IMR-90 (cell line): ENCODE measurements at regions not wholly inside any gene's neighbourhood (a gene's known extent, or its start where the extent isn't known, plus 50 kb on each side); places are given as distances from the start of the nearest gene placed in this dataset.

Experiments
- ATAC-seq: fragments of 200-7000 bp; cut with Tn5 transposase; 2 replicates; pipeline ENCODE4 v1.9.1; 2020; ENCODE audit warnings: low read depth, mild to moderate bottlenecking, moderate library complexity
- BruUV-seq: library from RNA; stranded (reverse); fragments of 400-500 nt; replicated peaks from 2 replicates; lab custom pipeline; 2021; lab: Mats Ljungman, UMichigan
- CTCF ChIA-PET: fragments of 300-600 bp; formaldehyde crosslinking; extraction: SDS; loops from one replicate; lab custom pipeline; 2021; ENCODE audit warnings: antibody characterized with exemption; lab: Yijun Ruan, JAX
- POLR2A ChIA-PET: fragments of 300-600 bp; sonication (Branson Sonifier 250); formaldehyde crosslinking; loops from one replicate; lab custom pipeline; 2022; ENCODE audit warnings: antibody characterized with exemption; ENCODE audit not compliant: unreplicated experiment; lab: Charles Lee
- DNase-seq: peaks from one replicate; pipeline ENCODE4 v3.0.0; 2013
- H2AFZ ChIP-seq: replicated peaks from 2 replicates; pipeline ENCODE3; 2013; ENCODE audit warnings: low read length, mild to moderate bottlenecking; ENCODE audit not compliant: poor library complexity
- H2AK5ac ChIP-seq: 2 replicates; pipeline ENCODE4 v1.6.1; 2013; ENCODE audit warnings: low read depth, low read length, inconsistent platforms
- H2AK9ac ChIP-seq: replicated peaks from 2 replicates; pipeline ENCODE3; 2013; ENCODE audit warnings: mild to moderate bottlenecking, low read depth, low read length, moderate library complexity; ENCODE audit not compliant: poor library complexity
- H2BK120ac ChIP-seq: 2 replicates; pipeline ENCODE4 v1.6.1; 2013; ENCODE audit warnings: low read depth, low read length, inconsistent platforms
- H2BK15ac ChIP-seq: 3 replicates; pipeline ENCODE4 v1.6.1; 2013; ENCODE audit warnings: low read depth, low read length, inconsistent platforms
- H2BK20ac ChIP-seq: 2 replicates; pipeline ENCODE4 v1.6.1; 2013; ENCODE audit warnings: low read depth, mild to moderate bottlenecking, inconsistent platforms, low read length, moderate library complexity
- H2BK5ac ChIP-seq: 2 replicates; pipeline ENCODE4 v1.6.1; 2013; ENCODE audit warnings: mild to moderate bottlenecking, low read depth, low read length, inconsistent platforms; ENCODE audit not compliant: poor library complexity, severe bottlenecking
- H3K14ac ChIP-seq: replicated peaks from 2 replicates; pipeline ENCODE4 v1.6.1; 2013; ENCODE audit warnings: low read depth, low read length, inconsistent platforms
- H3K18ac ChIP-seq: 2 replicates; pipeline ENCODE4 v1.6.1; 2013; ENCODE audit warnings: low read depth, low read length, control low read depth
- H3K23ac ChIP-seq: 2 replicates; pipeline ENCODE4 v1.6.1; 2013; ENCODE audit warnings: low read depth, low read length, inconsistent platforms
- H3K27ac ChIP-seq: 2 replicates; pipeline ENCODE4 v1.5.1; 2013; ENCODE audit warnings: mild to moderate bottlenecking, control low read depth, low read length; ENCODE audit not compliant: insufficient read depth
- H3K27me3 ChIP-seq: 2 replicates; pipeline ENCODE4 v1.6.1; 2013; ENCODE audit warnings: low read length; ENCODE audit not compliant: control insufficient read depth, insufficient read depth
- H3K36me3 ChIP-seq: 2 replicates; pipeline ENCODE4 v1.6.1; 2013; ENCODE audit warnings: low read length, mixed read lengths; ENCODE audit not compliant: control insufficient read depth, insufficient read depth
- H3K4ac ChIP-seq: 2 replicates; pipeline ENCODE4 v1.6.1; 2013; ENCODE audit warnings: low read depth, low read length, inconsistent platforms
- H3K4me1 ChIP-seq: 2 replicates; pipeline ENCODE4 v1.6.1; 2013; ENCODE audit warnings: low read length, mixed read lengths; ENCODE audit not compliant: control insufficient read depth, insufficient read depth
- H3K4me2 ChIP-seq: 2 replicates; pipeline ENCODE4 v1.6.1; 2013; ENCODE audit warnings: low read depth, mild to moderate bottlenecking, control low read depth, low read length, moderate library complexity
- H3K4me3 ChIP-seq: 2 replicates; pipeline ENCODE4 v1.5.1; 2013; ENCODE audit warnings: low read depth, mild to moderate bottlenecking, control low read depth, low read length, moderate library complexity; ENCODE audit not compliant: insufficient read depth
- H3K56ac ChIP-seq: 2 replicates; pipeline ENCODE4 v1.6.1; 2013; ENCODE audit warnings: low read length, inconsistent platforms; ENCODE audit not compliant: insufficient read depth; ENCODE audit errors: extremely low read depth
- H3K79me1 ChIP-seq, 2 experiments: 2 replicates each; pipeline ENCODE4 v1.6.1; 2013; ENCODE audit warnings: low read length in 2 of 2, inconsistent platforms in 1 of 2, low read depth in 1 of 2
- H3K9ac ChIP-seq: 2 replicates; pipeline ENCODE4 v1.6.1; 2013; ENCODE audit warnings: low read depth, low read length, control low read depth
- H3K9me1 ChIP-seq: 2 replicates; pipeline ENCODE4 v1.6.1; 2013; ENCODE audit warnings: low read length, inconsistent platforms; ENCODE audit not compliant: insufficient read depth
- H3K9me3 ChIP-seq: 2 replicates; pipeline ENCODE4 v1.6.1; 2013; ENCODE audit warnings: low read length; ENCODE audit not compliant: control insufficient read depth, insufficient read depth
- H4K20me1 ChIP-seq: 2 replicates; pipeline ENCODE4 v1.6.1; 2013; ENCODE audit warnings: low read length, inconsistent platforms; ENCODE audit not compliant: insufficient read depth
- H4K5ac ChIP-seq: 2 replicates; pipeline ENCODE4 v1.6.1; 2013; ENCODE audit warnings: mild to moderate bottlenecking, low read depth, low read length, control low read depth
- H4K8ac ChIP-seq, 2 experiments: 2 replicates each; pipeline ENCODE4 v1.6.1; 2013; ENCODE audit warnings: low read depth in 2 of 2, low read length in 2 of 2, control low read depth in 1 of 2, inconsistent platforms in 1 of 2
- H4K91ac ChIP-seq: 2 replicates; pipeline ENCODE4 v1.6.1; 2013; ENCODE audit warnings: low read depth, low read length, inconsistent platforms; ENCODE audit not compliant: insufficient read depth
- CEBPB ChIP-seq: IDR thresholded peaks from 2 replicates; pipeline ENCODE4 v1.6.1; 2012; ENCODE audit warnings: low read depth, low read length, improper control_type of control experiment
- ELK1 ChIP-seq: fragments of 150-350 bp; IDR thresholded peaks from 2 replicates; pipeline ENCODE4 v1.6.1; 2016; ENCODE audit warnings: low read depth, mild to moderate bottlenecking, low read length, moderate library complexity, borderline replicate concordance
- MAZ ChIP-seq: IDR thresholded peaks from 2 replicates; pipeline ENCODE4 v1.6.1; 2012; ENCODE audit warnings: low read depth, mild to moderate bottlenecking, low read length, improper control_type of control experiment, moderate library complexity, borderline replicate concordance
- MXI1 ChIP-seq: IDR thresholded peaks from 2 replicates; pipeline ENCODE4 v1.6.1; 2012; ENCODE audit warnings: low read depth, mild to moderate bottlenecking, low read length, moderate library complexity, borderline replicate concordance
- POLR2A ChIP-seq: IDR thresholded peaks from 2 replicates; pipeline ENCODE4 v1.6.1; 2012; ENCODE audit warnings: mild to moderate bottlenecking, low read depth, low read length
- RAD21 ChIP-seq: IDR thresholded peaks from 2 replicates; pipeline ENCODE4 v1.6.1; 2012; ENCODE audit warnings: low read length, improper control_type of control experiment
- RFX5 ChIP-seq: IDR thresholded peaks from 2 replicates; pipeline ENCODE4 v1.8.0; 2012; ENCODE audit warnings: low read depth, mild to moderate bottlenecking, low read length, moderate library complexity
- SMC3 ChIP-seq: fragments of 150-350 bp; IDR thresholded peaks from 2 replicates; pipeline ENCODE4 v1.6.1; 2016; ENCODE audit warnings: low read depth, mild to moderate bottlenecking, antibody characterized with exemption, low read length, moderate library complexity
- WGBS, 2 experiments: methylation state at CpG; one replicate each; pipeline versions ENCODE4 v1.1.5 to v1.1.7; 2013; ENCODE audit warnings: missing lambda C conversion rate in 2 of 2; ENCODE audit not compliant: insufficient read length in 1 of 2; ENCODE audit errors: extremely low coverage in 2 of 2; 5-methylcytosine and 5-hydroxymethylcytosine counted together
- dilution Hi-C: fragments of 300-500 bp; cut with HindIII; formaldehyde crosslinking; loops from one replicate; pipeline ENCODE4 v1.14.3; 2018; ENCODE audit warnings: low sequenced_read_pairs; ENCODE audit not compliant: unreplicated experiment
- in situ Hi-C: fragments of 300-500 bp; cut with MboI; formaldehyde crosslinking; loops from 3 replicates; pipeline ENCODE4 v1.14.3; 2019; ENCODE audit warnings: low sequenced_read_pairs, inconsistent platforms, mixed read lengths
- intact Hi-C: fragments of 100-400 bp; cut with micrococcal nuclease; formaldehyde crosslinking; loops from 2 replicates; pipeline ENCODE4 v1.10.0; 2022

DNA sequence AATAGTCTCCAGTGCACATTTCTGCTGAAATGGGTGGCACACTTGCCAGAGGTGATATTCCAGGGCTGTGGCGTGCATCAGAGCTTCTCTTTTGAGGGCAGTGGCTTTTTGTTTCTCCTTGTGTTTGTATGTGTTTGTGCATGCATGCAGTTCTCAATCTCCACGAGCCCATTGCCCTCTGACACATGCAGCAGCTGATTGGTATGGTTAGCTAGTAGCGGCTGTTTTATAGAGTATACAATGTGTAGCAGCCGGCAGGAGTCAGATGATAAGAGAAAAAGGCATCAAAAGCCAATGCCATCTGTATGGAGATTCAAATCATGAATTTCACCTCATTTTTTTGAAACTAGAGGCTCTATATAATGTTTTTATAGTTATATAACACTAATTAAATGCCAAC lies 616.9 kb upstream of the STXBP6 start:
- in situ Hi-C loops (no loop called here), dilution Hi-C loops (no loop called here), intact Hi-C loops (no loop called here)
- no peak for TF ChIP-seq CEBPB
- no peak for TF ChIP-seq MAZ
- no peak for TF ChIP-seq ELK1
- no peak for TF ChIP-seq RAD21
- TF ChIP-seq POLR2A: no peak
- TF ChIP-seq RFX5: no peak
- TF ChIP-seq SMC3: no peak
- no peak for TF ChIP-seq MXI1
- H3K27me3 ChIP-seq: no peaks in the 10 kb centered on the region
- no peak overlapping the region for H3K4ac ChIP-seq
- ChIA-PET POLR2A (no interaction called here), CTCF (no interaction called here)
- no peak overlapping the region for H2AK5ac ChIP-seq
- no TSS peak for BruUV-seq
- H4K8ac ChIP-seq: no peak overlapping the region
- H3K14ac ChIP-seq: no peak overlapping the region
- ATAC-seq: no peak
- WGBS, 2 experiments: no CpG with 5 or more reads among the region's 4 CpGs
- no peak overlapping the region for H3K27ac ChIP-seq
- H3K4me1 ChIP-seq: no peaks in the 10 kb centered on the region
- H3K4me3 ChIP-seq: no peak overlapping the region
- DNase-seq: no peak
- no peak overlapping the region for H2BK5ac ChIP-seq
- H3K79me1 ChIP-seq: no peaks in the 10 kb centered on the region
- no peak overlapping the region for H2AFZ ChIP-seq
- H3K56ac ChIP-seq: no peak overlapping the region
- H2AK9ac ChIP-seq: no peak overlapping the region
- no peak overlapping the region for H4K91ac ChIP-seq
- no peak overlapping the region for H3K4me2 ChIP-seq
- H2BK120ac ChIP-seq: no peak overlapping the region
- H2BK20ac ChIP-seq: no peak overlapping the region
- H4K20me1 ChIP-seq: no peaks in the 10 kb centered on the region
- H3K36me3 ChIP-seq: no peaks in the 10 kb centered on the region
- H3K9me3 ChIP-seq: peaks cover 8% of the 10 kb centered on the region
- no peak overlapping the region for H4K5ac ChIP-seq
- no peak overlapping the region for H3K23ac ChIP-seq
- H3K9ac ChIP-seq: no peak overlapping the region
- no peak overlapping the region for H3K18ac ChIP-seq
- no peaks in the 10 kb centered on the region for H3K9me1 ChIP-seq
- no peak overlapping the region for H2BK15ac ChIP-seq
